ENCODE measurements at regions not wholly inside any gene's neighbourhood (a gene's known extent, or its start where the extent isn't known, plus 50 kb on each side); places are given as distances from the start of the nearest gene placed in this dataset.

DNA sequence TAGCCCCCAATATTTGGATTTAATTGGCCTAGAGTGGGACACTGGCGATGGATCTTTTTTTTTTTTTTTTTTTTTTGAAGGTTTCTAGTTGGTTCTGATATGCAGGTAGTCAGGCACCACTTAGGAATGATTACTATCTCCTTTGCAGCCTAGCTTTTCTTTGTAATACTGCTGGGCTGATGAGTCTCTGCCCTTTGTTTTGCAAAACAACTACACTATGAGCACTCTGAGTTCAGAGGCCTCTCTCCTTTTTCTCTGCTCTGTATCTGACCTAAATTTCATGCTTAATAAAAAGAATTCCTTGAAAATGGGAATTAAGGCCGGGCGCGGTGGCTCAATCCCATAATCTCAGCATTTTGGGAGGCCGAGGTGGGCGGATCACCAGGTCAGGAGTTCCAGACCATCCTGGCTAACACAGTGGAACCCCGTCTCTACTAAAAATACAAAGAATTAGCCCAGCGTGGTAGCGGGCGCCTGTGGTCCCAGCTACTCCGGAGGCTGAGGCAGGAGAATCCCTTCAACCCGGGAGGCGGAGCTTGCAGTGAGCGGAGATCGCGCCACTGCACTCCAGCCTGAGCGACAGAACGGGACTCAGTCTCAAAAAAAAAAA is 1312.3 kb downstream of the FAM181B start:
- POLR2A ChIA-PET, result no interaction called here
- Histone ChIP-seq H3K4me2 (no peak overlapping the region), H3K27ac (no peak overlapping the region), H3K9me3 (no peaks in the 10 kb centered on the region), H3K4me3 (no peak overlapping the region), H3K4me1 (no peaks in the 10 kb centered on the region)
- ATAC-seq (no peak), DNase-seq (ENCODE audit: low read depth in 1 of 2, low spot score in 1 of 2) (no peak), FAIRE-seq (no peak)
- TF ChIP-seq JUNB (IDR thresholded peaks at IDR 0.05) (no peak), HOXB13 (CRISPR knock-in tag; IDR thresholded peaks at IDR 0.05; ENCODE audit: low read depth) (no peak), ZNF302 (CRISPR knock-in tag; IDR thresholded peaks at IDR 0.05) (no peak), HOXB5 (CRISPR knock-in tag; IDR thresholded peaks at IDR 0.05) (no peak), FOSB (CRISPR knock-in tag; IDR thresholded peaks at IDR 0.05) (no peak)
- 42% methylated on average over 18 of the region's 18 CpGs for WGBS (ENCODE audit: missing lambda C conversion rate)
- CTCF ChIA-PET, result no interaction called here

DNA sequence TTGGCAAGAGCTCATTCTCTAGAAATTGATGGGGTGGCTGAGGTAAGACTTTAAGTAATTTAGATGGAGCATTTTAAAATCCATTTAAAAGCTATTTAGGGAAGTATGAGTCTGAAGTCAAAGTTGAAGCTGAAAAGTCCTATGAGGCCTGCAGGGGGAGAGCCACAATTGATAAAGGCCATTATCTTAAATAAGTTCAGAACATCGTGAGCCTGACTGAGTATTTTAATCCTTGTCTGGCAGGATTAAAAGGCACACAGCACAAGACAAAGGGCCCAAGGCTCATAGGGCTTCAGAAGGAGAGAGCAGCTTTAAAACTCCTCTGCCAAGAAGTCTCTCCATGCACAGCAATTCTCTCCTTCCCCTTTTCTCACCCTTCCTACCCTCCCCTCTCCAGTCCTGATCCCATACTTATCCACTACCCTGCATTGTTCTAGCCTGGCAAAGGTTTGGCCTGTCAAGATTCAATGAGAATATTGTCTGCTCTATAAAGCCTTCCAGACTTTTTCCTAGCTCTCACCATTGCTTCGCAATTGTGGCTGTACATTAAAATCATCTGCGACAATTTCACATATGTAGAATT is 1312.9 kb downstream of the FAM181B start:
- ChIA-PET CTCF (no interaction called here), POLR2A (no interaction called here)
- DNase-seq (ENCODE audit: low read depth in 1 of 2, low spot score in 1 of 2) (no peak), ATAC-seq (no peak), FAIRE-seq (no peak)
- H3K27ac ChIP-seq, result no peak overlapping the region
- H3K4me1 ChIP-seq, result no peaks in the 10 kb centered on the region
- WGBS (ENCODE audit: missing lambda C conversion rate), result 30% methylated on average over 3 of the region's 3 CpGs
- H3K4me3 ChIP-seq, result no peak overlapping the region
- H3K4me2 ChIP-seq, result no peak overlapping the region
- no peaks in the 10 kb centered on the region for H3K9me3 ChIP-seq
- no peak for TF ChIP-seq RAD21 (conservative IDR thresholded peaks at IDR 0.05 in 1 of 2, IDR thresholded peaks at IDR 0.05 in 1 of 2)
- TF ChIP-seq GATA3 (IDR thresholded peaks at IDR 0.05; ENCODE audit: borderline replicate concordance), result no peak
- TF ChIP-seq RNF2 (IDR thresholded peaks at IDR 0.05; ENCODE audit: borderline replicate concordance, low read depth), result no peak
- TF ChIP-seq NPAS2 (CRISPR knock-in tag; IDR thresholded peaks at IDR 0.05; ENCODE audit: borderline replicate concordance), result no peak
- no peak for TF ChIP-seq MAFK (IDR thresholded peaks at IDR 0.05; ENCODE audit: partially characterized antibody)
- TF ChIP-seq HOXB13 (CRISPR knock-in tag; IDR thresholded peaks at IDR 0.05; ENCODE audit: low read depth), result no peak

DNA sequence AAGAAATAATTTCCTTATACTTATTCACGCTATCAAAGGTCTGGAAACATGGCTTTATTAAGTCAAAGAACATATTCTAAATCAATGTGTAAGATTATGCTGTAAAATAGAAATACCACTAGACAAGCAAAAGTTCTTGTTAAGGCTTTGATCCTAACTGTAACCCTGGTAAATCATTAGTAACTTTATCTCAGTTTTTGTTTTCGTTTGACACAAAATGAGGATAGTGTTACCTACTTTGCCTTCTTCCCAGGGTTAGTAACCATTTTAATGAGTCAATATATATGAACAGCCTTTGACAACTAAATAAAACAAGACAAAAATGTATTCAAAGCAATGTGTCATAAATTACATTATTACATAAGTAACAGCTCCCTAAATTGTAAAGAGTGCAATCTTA is 1336.3 kb downstream of the FAM181B start:
- ATAC-seq (no peak), FAIRE-seq (no peak), DNase-seq (ENCODE audit: low read depth in 1 of 2, low spot score in 1 of 2) (no peak)
- TF ChIP-seq, protein P1, sequence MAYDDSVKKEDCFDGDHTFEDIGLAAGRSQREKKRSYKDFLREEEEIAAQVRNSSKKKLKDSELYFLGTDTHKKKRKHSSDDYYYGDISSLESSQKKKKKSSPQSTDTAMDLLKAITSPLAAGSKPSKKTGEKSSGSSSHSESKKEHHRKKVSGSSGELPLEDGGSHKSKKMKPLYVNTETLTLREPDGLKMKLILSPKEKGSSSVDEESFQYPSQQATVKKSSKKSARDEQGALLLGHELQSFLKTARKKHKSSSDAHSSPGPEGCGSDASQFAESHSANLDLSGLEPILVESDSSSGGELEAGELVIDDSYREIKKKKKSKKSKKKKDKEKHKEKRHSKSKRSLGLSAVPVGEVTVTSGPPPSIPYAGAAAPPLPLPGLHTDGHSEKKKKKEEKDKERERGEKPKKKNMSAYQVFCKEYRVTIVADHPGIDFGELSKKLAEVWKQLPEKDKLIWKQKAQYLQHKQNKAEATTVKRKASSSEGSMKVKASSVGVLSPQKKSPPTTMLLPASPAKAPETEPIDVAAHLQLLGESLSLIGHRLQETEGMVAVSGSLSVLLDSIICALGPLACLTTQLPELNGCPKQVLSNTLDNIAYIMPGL (CRISPR knock-in tag; IDR thresholded peaks at IDR 0.05; ENCODE audit: borderline replicate concordance), result no peak
- TF ChIP-seq KDM1A (IDR thresholded peaks at IDR 0.05; ENCODE audit: low read depth) (no peak), HDAC2 (IDR thresholded peaks at IDR 0.05) (no peak), CBX8 (IDR thresholded peaks at IDR 0.05) (no peak), RAD21 (conservative IDR thresholded peaks at IDR 0.05 in 1 of 2, IDR thresholded peaks at IDR 0.05 in 1 of 2) (no peak), EP300 (IDR thresholded peaks at IDR 0.05) (no peak), ZSCAN20 (CRISPR knock-in tag; IDR thresholded peaks at IDR 0.05) (no peak), EHF (CRISPR knock-in tag; IDR thresholded peaks at IDR 0.05) (no peak), POLR2AphosphoS2 (conservative IDR thresholded peaks at IDR 0.05; ENCODE audit: low read length) (no peak), FOXS1 (CRISPR knock-in tag; IDR thresholded peaks at IDR 0.05) (no peak)
- TF ChIP-seq, protein P2, sequence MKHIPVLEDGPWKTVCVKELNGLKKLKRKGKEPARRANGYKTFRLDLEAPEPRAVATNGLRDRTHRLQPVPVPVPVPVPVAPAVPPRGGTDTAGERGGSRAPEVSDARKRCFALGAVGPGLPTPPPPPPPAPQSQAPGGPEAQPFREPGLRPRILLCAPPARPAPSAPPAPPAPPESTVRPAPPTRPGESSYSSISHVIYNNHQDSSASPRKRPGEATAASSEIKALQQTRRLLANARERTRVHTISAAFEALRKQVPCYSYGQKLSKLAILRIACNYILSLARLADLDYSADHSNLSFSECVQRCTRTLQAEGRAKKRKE (CRISPR knock-in tag; IDR thresholded peaks at IDR 0.05; ENCODE audit: low read depth), result no peak
- TF ChIP-seq, protein P3, sequence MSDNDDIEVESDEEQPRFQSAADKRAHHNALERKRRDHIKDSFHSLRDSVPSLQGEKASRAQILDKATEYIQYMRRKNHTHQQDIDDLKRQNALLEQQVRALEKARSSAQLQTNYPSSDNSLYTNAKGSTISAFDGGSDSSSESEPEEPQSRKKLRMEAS (IDR thresholded peaks at IDR 0.05), result no peak
- POLR2A ChIA-PET, result no interaction called here
- CTCF ChIA-PET, result no interaction called here
- Histone ChIP-seq H3K9me3 (peaks cover 2% of the 10 kb centered on the region; the same call in 2 of the 3 replicates), H3K4me2 (no peak overlapping the region), H3K27ac (no peak overlapping the region), H3K4me3 (no peak overlapping the region), H3K4me1 (no peaks in the 10 kb centered on the region)
- 0% methylated on average over 2 of the region's 2 CpGs for WGBS (ENCODE audit: missing lambda C conversion rate)
